ENCODE measurements at regions not wholly inside any gene's neighbourhood (a gene's known extent, or its start where the extent isn't known, plus 50 kb on each side); places are given as distances from the start of the nearest gene placed in this dataset.

DNA sequence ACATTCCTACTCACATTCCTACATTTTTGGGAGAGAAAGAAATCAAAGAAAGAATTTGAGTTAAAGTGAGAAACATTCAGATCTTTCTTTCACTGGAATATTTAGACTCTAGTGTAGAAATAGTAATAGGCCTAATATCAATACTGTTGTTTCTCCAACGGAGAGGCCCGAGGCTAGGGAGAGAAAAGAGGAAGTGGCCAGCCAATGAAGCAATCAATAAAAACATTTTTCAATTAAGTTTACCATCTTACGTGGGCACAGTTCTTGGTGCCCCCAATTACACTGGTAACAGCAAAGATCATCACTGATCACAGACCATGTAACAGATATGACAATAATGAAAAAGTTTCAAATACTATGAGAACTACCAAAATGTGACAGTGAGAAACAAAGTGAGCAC lies 281.4 kb downstream of the GPM6A start:
- TF ChIP-seq, protein P1, sequence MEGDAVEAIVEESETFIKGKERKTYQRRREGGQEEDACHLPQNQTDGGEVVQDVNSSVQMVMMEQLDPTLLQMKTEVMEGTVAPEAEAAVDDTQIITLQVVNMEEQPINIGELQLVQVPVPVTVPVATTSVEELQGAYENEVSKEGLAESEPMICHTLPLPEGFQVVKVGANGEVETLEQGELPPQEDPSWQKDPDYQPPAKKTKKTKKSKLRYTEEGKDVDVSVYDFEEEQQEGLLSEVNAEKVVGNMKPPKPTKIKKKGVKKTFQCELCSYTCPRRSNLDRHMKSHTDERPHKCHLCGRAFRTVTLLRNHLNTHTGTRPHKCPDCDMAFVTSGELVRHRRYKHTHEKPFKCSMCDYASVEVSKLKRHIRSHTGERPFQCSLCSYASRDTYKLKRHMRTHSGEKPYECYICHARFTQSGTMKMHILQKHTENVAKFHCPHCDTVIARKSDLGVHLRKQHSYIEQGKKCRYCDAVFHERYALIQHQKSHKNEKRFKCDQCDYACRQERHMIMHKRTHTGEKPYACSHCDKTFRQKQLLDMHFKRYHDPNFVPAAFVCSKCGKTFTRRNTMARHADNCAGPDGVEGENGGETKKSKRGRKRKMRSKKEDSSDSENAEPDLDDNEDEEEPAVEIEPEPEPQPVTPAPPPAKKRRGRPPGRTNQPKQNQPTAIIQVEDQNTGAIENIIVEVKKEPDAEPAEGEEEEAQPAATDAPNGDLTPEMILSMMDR (optimal IDR thresholded peaks at IDR 0.05 in 1 of 3, IDR thresholded peaks at IDR 0.05 in 1 of 3, conservative IDR thresholded peaks at IDR 0.05 in 1 of 3; ENCODE audit: extremely low read depth in 1 of 3, insufficient read depth in 2 of 3, low read length in 3 of 3), result no peak
- TF ChIP-seq EZH2 (IDR thresholded peaks at IDR 0.05; ENCODE audit: low read length), result no peak

All from keratinocyte (primary cell).